ENCODE measurements at regions not wholly inside any gene's neighbourhood (a gene's known extent, or its start where the extent isn't known, plus 50 kb on each side); places are given as distances from the start of the nearest gene placed in this dataset.

DNA sequence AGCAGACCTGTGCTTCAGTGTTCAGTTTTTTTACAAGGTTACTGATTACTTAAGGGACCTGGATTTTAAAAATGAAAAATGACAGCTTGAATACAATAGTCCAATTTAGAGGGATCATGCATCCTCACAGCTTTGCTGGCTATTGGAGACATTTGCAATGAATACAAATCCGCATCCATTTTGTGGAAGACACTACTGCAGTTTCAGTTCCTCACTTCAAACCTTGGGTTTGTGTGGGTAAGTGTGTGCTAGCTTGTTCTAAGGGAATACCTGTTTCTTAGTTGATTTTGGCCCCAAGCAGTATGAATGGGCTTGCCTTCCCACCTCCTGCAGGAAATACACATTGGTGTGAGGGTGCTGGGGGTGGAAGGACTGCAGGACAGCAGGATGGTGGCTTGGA is 222.4 kb downstream of the OLFM4 start:
- no peak for DNase-seq (ENCODE audit: low read depth in 2 of 2)
- H3K4me3 ChIP-seq (replicated peaks in 1 of 2; ENCODE audit: low read depth in 2 of 2, low read length in 2 of 2): no peak overlapping the region
- TF ChIP-seq, protein P1, sequence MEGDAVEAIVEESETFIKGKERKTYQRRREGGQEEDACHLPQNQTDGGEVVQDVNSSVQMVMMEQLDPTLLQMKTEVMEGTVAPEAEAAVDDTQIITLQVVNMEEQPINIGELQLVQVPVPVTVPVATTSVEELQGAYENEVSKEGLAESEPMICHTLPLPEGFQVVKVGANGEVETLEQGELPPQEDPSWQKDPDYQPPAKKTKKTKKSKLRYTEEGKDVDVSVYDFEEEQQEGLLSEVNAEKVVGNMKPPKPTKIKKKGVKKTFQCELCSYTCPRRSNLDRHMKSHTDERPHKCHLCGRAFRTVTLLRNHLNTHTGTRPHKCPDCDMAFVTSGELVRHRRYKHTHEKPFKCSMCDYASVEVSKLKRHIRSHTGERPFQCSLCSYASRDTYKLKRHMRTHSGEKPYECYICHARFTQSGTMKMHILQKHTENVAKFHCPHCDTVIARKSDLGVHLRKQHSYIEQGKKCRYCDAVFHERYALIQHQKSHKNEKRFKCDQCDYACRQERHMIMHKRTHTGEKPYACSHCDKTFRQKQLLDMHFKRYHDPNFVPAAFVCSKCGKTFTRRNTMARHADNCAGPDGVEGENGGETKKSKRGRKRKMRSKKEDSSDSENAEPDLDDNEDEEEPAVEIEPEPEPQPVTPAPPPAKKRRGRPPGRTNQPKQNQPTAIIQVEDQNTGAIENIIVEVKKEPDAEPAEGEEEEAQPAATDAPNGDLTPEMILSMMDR (IDR thresholded peaks at IDR 0.05; ENCODE audit: low read depth, low read length): no peak

DNA sequence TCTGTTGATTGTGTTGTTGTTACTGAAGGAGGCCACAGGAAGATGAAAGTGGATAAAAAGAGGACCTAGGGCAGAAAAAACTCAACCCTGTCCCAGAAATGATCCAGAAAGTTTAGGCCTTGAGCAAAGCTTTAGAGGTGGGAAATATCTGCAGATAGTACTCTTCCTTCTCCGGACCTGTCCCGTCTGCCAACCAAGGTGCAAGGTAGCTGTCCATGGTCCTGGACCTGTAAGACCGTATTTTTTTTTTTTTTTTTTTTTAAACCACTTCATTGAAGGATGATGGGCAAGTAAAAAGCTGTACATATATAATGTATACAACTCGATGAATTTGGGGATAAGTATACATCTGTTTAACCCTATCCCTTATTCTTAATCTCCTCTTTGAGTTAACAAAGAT is 225.9 kb downstream of the OLFM4 start:
- no peak overlapping the region for H3K4me3 ChIP-seq (replicated peaks in 1 of 2; ENCODE audit: low read depth in 2 of 2, low read length in 2 of 2)
- TF ChIP-seq, protein P1 (IDR thresholded peaks at IDR 0.05; ENCODE audit: low read depth, low read length): no peak
- peak in 1 of 2 donors; percentile 0 for DNase-seq (ENCODE audit: low read depth in 2 of 2)

DNA sequence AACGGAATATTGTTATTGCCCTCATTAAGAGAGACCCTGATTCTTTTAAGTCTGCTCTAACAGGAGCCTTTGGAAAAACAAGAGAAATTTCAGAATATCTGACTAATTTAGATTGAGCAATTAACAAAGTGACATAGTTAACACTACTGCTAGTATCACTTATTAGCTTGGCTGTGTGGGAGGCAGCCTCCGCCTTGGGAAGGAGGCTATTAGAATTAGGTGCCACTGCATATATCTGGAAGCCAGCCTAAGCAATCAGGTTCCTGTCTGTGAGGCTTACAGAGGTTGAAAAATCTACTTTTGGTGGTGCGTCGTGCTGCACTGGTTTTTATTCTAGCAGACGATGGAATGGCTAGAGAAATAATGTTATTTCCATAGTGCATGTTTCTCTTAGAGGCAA is 227.2 kb downstream of the OLFM4 start:
- DNase-seq (ENCODE audit: low read depth in 2 of 2): no peak
- H3K4me3 ChIP-seq (replicated peaks in 1 of 2; ENCODE audit: low read depth in 2 of 2, low read length in 2 of 2): no peak overlapping the region
- TF ChIP-seq, protein P1 (IDR thresholded peaks at IDR 0.05; ENCODE audit: low read depth, low read length): no peak

DNA sequence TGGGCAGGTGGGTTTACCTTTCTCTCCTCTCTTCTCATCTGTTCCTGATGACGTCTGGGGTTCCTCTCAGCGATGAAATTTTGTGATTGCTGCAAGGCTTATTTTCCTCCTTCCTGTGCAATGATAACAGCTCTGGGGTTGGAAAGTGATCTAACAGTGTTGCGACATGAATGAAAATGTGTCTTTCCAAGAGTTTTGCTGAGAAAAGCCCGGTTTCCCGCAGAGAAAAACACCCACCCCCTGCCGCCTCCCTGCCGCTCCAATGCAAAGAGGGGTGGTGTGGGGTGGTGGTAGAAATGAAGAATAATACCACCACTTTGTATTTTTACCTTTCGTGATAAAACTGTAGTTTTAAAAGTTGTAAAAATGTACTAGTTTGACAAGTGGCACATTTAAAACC is 232.0 kb downstream of the OLFM4 start:
- TF ChIP-seq, protein P1 (IDR thresholded peaks at IDR 0.05; ENCODE audit: low read depth, low read length): no peak
- no peak overlapping the region for H3K4me3 ChIP-seq (replicated peaks in 1 of 2; ENCODE audit: low read depth in 2 of 2, low read length in 2 of 2)
- DNase-seq (ENCODE audit: low read depth in 2 of 2): no peak

DNA sequence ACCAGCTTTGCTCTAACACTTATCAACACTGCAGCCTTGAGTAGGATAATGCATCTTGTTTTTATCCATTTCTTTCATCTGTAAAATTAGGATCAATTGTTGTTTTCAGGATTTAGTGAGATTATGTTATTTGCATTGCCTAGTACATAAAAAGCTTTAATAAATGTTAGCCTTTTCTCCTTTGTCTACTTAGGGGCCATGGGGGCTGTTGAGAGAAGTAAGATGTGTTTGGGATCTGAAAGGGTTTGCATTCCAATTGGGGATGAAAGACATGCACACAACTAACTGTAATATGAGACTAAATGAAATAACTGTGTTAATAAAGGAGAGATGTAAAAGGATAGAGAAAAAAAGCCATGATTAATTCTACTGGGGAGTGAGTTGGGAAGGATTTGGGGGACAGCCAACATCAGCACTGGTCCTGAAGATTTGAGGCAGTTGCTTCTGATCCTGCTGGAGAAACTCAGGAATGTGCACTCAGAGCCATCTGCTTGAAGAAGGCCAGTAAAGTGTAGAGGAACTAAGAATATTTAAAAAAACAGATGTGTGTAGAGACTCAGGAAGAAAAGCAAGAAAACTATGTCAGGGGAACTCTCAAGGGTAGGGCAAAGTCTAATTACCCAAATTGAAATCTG is 236.3 kb downstream of the OLFM4 start:
- TF ChIP-seq, protein P1 (IDR thresholded peaks at IDR 0.05; ENCODE audit: low read depth, low read length): no peak
- DNase-seq (ENCODE audit: low read depth in 2 of 2): no peak
- no peak overlapping the region for H3K4me3 ChIP-seq (replicated peaks in 1 of 2; ENCODE audit: low read depth in 2 of 2, low read length in 2 of 2)

DNA sequence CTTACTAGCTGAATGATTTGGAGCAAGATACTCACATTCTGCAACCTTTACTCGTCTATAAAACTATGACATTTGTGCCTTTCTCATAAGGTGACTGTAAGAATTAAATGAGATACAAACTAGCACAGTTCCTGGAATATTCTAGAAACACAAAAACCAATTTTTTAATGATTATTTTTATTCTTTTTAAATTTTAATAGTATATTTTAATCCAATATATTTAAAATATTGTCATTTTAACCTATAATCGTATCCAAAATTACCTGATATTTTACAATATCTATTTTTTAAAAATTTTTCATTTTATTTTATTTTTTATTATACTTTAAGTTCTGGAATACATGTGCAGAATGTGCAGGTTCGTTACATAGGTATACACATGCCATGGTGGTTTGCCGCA is 238.1 kb downstream of the OLFM4 start:
- DNase-seq (ENCODE audit: low read depth in 2 of 2): no peak
- H3K4me3 ChIP-seq (replicated peaks in 1 of 2; ENCODE audit: low read depth in 2 of 2, low read length in 2 of 2): no peak overlapping the region
- TF ChIP-seq, protein P1 (IDR thresholded peaks at IDR 0.05; ENCODE audit: low read depth, low read length): no peak

DNA sequence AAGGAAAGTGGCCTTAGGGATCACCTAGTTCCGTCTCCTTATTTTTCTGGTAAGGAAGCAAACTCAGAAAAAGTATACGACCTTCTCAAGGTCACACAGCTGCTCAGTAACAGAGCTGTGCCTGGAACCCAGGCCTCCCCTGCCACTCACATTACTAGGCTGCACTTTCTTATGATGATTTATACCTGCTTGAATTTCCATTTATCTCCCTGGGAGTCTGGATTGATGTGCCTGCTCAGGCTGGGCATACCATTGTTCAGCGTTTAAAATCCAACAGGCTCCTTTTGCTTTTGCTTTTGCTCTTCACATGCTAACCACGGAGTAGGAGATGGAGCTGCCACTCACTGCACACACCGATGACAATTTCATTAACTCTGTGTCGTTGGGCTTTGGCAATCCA is 241.0 kb downstream of the OLFM4 start:
- no peak for DNase-seq (ENCODE audit: low read depth in 2 of 2)
- TF ChIP-seq, protein P1 (IDR thresholded peaks at IDR 0.05; ENCODE audit: low read depth, low read length): no peak
- no peak overlapping the region for H3K4me3 ChIP-seq (replicated peaks in 1 of 2; ENCODE audit: low read depth in 2 of 2, low read length in 2 of 2)
